GM18873 (cell line): ENCODE measurements at regions not wholly inside any gene's neighbourhood (a gene's known extent, or its start where the extent isn't known, plus 50 kb on each side); places are given as distances from the start of the nearest gene placed in this dataset.

ENCODE experiments used
- ATAC-seq: cut with Tn5 transposase; IDR thresholded peaks from one replicate; pipeline ENCODE4 v1.9.1; 2021; ENCODE audit warnings: mild to moderate bottlenecking, moderate library complexity, moderate number of reproducible peaks; ENCODE audit not compliant: unreplicated experiment, low FRiP score

DNA sequence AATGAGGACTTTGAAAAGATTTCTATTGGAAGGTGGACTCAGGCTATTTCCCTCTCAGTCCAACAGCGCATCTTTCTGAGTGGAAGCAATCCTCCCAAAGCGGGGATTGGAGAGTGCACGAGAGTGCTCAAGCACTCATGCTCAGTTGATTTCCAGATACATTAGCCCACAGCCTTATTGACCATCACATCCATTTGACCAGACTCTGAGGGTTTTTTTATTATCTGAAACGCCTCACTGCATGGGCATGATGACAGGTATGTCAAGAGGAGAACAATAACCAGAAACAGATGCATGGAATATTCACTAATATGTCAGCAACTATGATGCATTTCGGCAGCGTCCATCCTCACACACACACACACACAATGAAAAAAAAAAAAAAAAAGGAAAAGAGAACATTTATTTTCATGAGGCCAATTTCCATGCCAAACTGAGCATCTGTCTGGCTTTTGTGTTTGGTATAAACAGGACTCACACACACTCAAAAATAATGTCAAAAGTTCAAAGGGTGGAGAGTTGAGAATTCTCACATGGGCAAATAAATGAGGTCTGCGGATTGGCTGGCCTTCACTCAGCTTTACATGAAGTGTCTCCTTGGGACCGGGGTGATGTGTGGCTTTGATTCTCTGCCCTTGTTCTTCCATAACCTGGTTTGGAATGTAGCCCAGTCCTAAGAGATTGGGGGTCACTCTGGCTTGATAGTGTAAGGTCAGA lies 371.6 kb downstream of the MCTP2 start:
- no peak for ATAC-seq

DNA sequence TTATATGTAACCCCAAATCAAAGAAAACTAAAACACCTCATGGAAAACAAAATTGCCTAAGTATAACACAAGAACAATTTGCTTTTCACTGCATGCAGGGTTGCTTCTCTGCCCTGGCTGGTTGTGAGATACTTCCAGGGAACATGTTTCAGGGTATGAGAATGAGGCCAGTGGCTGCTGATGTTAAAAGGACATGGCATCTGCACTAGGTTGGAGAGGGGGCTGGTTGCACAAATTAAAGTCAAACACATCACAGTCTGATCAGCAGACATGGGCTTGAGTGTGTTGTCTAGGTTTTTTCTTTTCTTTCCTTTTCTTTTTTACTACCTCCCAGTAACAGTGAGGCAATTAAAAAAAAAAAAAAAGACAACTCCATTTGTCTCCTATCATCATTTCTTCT lies 374.9 kb downstream of the MCTP2 start:
- no peak for ATAC-seq

DNA sequence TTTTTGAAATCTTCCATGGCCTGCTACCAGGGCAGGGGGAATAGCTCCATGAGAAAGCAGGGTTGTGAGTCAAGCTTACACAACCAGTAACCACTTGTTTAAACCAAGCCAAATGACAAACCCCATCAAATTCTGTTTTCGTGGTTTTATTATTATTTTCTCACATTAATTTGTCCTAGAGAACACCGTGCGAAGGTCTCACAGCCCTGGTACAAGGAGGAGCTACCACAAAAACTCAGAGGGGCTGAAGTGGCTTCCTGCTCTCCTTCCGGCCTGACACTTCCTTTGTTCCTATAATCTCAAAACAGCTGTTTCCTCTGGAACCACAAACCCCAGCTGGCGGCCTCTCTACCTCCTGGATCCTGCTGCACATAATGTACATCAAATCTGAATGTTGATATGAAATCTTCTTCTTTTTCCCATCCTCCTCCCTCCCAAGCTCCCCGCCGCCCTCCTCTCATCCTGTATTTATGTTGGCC lies 375.9 kb downstream of the MCTP2 start:
- ATAC-seq = no peak

DNA sequence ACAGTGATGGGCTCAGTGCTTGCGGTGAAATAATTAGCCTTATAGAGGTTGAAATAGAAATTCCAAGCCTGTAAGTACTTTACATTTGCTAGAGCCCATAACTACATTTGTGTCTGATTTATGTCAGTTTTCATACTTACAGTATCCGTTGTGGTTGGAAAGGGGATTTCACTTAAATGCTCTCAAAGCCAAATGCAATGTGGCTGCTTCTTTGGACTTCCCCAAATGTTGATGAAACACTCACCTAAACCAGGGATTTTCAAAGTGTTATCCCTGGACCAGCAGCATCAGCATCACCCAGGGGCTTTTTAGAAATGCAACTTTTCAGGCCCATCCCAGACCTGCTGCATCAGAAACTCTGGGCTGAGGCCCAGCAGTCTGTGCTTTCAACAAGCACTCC lies 378.7 kb downstream of the MCTP2 start:
- peak; percentile 79 for ATAC-seq

DNA sequence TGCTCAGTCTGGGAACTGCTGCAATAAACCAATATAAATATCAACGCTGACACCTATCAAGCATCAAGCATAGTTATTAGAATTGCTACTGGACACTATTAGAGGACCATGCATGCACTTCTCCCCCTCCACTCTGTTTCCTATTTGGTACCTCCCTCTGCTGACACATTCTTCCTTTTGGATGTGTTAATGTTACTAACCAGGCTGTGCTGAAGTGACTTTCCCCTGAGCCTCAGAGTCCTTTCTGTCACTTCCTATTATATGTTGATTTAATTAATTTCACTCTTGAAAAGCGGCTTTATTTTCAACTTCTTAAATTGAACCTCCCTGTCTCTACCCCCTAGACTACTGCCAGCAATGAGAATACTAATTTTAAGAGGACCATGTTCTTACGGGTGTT lies 379.1 kb downstream of the MCTP2 start:
- ATAC-seq = no peak

DNA sequence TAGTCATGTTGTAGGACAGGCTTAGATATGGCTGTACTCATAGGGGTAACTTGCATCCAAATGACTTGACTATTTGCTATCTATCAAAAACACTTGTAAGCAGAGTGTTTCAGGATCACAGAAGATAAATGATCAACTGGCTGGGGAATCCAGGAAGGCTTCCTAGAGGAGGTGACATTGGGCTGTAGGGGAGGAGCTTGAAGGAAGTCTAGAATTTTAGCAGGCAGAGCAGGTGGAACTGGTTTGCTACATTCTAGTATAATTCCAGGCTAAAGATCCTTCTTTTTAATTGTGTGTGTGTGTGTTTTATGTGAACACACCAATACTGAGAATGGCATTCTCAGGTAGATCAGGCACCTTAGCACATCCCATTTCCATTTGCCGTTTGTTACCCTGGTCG lies 380.3 kb downstream of the MCTP2 start:
- no peak for ATAC-seq

DNA sequence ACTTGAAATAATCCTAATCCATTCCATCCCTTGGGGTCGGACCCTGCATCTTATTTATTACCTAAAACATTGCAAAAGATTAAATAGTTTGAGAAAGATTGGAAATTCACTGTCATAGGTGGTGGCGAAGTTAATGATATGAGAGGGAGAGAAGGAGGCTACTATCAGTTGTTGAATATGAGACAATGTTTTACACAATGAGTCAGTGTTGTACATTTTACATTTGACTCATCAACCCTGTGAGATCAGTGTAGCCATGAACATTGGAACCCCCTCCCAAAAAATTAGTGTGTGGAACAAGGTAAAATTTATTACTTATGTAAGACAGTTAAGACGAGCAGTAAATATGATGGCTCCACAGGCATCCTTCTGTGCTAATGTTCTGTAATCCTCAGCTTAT lies 384.3 kb downstream of the MCTP2 start:
- no peak for ATAC-seq

DNA sequence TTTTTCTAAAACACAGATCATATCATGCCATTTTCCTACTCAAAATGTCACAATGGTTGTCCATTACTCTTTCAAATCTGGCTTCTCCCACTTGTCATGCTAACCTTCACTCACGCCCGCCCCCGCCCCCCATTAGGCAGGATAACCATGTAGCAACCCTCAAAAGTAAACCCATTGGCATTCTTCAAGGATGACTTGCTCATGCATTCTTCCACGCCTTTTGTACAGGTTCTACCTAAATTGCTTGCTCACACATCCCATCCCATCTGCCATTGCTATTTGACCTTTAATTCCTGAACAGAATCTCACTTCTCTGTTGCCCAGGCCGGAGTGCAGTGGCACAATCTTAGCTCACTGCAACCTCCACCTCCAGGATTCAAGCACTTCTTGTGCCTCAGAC lies 389.3 kb downstream of the MCTP2 start:
- ATAC-seq = no peak

DNA sequence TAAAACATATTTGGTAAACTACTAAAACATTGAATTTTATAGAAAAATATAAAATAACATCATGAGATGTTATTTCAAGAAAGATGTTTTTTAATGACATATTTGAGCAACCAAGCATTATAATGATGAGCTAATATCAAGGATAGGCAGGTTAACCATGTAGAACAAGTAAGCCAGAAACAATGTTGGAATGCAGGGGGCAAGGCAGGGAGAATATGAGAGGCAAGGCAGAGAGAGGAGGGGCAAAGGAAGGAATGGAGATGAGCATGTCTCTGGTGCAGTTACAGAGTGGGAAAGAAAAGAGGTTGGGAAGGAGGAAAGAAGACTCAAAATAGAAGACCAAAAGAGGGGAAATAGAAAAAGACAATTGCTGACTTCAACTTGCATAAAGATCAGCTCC lies 390.4 kb downstream of the MCTP2 start:
- ATAC-seq = no peak

DNA sequence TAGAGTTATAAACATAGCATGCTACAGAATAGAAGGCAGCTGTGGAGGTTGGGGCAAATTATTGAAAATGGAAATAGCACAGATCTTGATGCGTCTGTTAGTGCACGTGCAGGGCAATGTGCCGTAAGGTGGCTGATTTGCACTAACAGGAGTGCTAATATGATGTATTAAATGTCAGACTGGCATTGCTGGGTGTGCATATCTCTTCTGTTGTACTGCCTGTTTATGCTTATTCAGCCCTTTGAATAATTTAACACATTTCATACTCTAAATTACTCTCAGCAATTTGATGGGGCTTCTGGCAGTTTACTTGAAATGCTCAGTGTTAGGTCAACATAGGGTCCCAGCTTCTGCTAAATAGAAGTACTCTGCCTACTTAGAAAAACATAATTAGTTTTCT lies 395.6 kb downstream of the MCTP2 start:
- no peak for ATAC-seq

DNA sequence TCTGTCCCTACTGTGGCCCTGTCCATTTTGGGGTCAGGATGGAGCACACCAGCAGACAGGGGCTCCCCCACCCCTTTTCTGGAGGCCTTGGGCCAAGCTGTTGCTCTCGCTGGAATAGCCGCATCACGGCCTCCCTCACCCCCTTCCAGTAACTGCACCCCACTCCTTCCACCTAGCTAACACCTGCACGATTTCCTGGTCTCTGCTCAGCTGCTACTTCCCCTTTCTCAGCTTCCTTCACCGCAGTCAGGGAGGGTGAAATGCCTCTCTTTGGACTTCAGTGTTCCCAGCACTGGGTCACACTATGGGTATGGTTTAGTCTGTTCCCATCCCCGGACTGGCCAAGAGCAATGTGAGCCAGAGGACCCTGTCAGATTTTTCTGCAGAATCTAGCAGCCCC lies 400.2 kb downstream of the MCTP2 start:
- peak; percentile 75 for ATAC-seq

DNA sequence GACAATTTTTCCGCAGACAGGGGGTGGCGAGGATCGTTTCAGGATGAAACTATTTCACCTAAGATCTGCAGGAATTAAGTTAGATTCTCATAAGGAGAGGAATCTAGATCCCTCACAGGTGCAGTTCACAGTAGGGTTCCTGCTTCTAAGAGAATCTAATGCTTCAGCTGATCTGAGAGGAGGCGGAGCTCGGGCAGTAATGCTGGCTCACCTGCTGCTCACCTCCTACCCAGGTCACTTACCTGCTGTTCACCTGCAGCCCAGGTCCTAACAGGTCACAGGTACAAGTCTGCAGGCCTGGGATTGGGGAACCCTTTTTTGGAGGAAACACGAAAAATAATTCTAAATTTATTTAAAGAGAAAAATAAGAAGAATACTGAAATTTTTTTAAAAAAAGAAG lies 406.8 kb downstream of the MCTP2 start:
- ATAC-seq = no peak

DNA sequence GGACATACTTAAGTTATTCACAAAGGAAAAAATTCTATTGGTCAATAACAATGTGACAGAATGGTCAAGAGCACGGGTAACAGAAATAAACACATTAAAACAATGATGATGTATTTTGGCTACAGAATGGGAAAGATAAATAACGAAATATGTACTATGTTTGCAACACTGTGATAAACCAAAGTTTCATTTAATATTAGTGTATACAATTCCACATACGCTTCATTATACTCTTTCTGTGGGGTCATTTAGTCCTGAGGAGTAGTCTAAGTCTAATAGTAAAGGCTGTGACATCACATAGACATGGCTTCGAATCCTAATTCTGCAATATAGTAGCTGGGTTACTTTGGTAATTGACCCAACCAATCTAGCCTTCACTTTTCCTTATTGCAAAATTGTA lies 408.3 kb downstream of the MCTP2 start:
- ATAC-seq = no peak

DNA sequence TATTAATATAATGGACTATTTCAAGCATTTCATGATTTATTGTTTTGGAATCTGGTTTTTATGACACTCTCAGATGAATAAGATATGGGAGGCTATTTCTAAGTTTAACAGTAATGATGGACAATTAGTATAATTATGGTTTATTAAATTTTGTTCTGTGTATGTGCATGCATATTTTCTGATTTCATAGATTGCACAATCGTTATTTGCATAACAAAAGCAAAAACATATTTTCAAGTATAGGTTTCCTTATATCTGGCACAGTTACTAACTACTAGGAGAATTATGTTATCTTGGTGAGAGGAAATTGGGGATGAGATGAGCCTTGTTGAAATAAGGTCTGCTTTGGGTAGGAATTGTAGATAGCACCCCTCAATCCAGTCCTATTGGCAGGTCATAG lies 413.1 kb downstream of the MCTP2 start:
- no peak for ATAC-seq

DNA sequence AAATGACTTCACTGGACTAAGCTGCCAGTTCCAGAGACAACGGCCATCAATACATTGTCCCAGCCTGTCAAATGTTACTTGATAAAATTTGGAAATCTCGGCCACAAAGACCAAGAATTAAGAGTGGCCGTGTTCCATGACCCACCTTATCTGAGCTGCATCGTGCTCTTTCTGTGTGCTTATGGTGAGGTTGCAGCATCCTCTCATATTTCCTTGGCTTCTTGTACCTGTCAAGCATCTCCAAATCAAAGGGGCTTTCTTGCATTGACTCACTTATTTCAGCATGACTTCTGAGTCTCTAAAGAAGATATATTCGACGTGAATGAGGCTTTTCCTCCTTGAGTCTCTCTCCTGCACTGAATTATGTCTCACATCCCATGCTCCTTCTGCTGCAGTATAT lies 421.7 kb downstream of the MCTP2 start:
- ATAC-seq = no peak

DNA sequence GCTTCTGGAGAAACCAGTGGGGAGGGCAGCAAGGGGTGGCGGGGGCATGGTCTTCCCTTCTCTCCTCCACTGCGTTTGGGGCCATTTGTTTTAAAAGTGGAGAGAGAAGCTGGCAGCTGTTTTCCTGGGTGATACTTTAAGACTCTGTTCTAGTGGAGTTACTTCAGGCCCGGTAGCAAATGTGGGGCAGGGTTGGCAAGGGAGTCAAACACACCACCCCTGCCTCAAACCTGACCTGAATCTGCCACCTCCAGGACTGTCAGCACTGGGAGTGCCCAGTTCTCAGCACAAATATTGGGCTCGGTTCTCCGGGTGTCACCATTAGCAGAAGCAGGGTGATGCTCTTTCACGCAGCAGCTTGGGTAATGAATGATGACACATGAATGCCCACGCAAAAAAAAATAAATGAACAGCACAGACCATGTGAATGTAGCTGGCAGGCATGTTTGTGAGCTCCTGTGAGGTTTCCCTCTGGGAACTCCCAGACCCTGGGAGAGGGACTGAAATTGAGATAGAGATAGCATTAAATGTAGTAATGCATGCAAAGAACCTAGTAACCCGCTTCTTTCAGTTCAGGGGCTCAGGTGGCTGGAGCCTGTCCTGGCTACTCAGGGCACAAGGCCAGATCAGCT lies 424.0 kb downstream of the MCTP2 start:
- no peak for ATAC-seq

DNA sequence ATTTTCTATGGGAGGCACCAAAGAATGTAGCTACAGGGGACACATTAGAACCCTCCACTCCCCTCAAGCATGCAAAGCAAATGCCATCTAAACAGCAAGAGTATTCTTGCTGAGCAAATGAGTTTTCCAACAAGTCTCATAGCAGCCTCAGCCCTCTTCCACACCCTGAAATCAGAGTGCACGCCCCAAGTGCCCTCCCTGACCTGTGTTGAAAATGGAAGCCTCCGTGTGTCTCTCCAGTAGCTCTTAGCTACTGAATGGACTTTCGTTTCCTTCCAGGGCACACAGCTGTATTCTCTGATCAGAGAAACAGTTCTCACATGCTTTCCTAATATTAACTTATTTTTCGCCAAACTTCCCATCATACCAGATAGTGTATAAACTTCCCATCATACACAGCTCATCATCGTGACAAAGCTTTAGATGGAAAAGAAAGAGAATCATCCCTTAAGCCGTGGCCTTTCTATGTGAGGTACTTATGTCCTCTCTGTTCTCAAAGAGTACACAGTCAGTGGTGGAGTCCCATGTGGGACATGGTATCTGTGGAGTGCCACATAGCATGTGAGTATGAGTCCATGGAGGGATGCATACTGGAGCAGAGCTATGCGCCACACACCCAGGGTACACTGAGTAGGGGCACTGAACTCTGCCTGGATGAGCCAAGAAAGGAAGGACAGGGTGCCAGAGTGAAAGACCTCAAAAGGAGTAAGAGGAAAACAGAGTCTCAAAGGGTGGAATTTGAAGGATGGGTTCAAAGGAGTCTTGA lies 434.5 kb downstream of the MCTP2 start:
- ATAC-seq = no peak

DNA sequence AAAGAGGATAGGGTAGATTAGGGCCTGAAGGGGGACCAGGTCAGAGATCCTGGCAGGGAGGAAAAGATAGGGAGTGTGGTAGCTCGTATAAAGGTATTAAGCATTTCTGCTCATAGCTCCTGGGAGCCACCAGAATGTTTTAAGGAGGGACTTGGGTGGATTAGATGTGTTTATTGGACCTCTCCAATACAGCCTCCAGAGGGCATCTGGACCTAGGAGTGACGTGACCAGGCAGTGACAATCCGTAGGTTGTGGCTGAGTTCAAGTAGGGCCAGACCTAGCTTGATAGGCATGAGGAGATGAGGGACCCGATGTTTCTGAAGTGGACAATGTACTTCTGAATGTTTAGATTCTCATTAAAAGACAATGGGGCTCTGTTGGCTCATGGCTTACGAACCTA lies 435.2 kb downstream of the MCTP2 start:
- no peak for ATAC-seq

DNA sequence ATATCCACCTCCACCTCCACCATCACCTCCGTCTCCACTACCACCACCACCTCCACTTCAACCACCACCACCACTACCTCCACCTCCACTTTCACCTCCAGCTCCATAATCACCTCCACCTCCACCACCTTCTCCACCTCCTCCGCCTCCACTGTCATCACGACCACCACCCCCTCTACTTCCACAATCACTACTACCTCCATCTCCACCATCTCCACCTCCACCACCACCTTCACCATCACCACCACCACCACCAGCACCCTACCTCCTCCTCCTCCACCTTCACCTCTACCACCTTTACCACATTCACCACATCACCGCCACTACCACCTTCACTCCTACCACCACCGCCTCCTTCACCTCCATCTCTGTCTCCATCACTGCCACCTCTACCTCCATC lies 435.7 kb downstream of the MCTP2 start:
- ATAC-seq = no peak

DNA sequence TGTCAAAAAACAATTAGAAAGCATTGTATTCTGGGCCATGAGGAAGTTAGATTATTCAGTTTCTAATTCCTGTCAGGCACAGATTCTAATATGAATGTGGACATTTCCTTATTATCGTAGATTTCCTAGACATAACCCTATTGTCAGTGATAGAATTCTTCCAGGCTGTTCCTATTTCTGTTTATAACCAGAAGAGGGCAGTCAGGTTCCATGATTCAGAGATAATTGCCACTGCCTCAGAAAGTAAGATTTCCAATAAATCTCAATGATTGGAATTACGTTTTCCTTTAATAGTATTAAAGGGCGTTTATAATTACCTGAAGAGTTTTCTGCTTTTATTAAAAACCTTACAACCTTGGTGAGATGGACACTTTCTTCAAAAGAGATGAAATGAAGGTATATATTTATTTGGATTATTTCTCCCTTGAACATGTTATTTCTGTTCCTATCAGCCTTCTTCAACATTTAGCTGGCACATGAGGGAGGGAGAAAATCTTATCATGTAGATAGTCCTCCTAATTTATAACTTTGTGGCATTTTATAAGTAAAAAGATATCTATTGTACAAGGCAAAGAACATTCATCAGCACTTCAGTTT lies 439.2 kb downstream of the MCTP2 start:
- no peak for ATAC-seq

DNA sequence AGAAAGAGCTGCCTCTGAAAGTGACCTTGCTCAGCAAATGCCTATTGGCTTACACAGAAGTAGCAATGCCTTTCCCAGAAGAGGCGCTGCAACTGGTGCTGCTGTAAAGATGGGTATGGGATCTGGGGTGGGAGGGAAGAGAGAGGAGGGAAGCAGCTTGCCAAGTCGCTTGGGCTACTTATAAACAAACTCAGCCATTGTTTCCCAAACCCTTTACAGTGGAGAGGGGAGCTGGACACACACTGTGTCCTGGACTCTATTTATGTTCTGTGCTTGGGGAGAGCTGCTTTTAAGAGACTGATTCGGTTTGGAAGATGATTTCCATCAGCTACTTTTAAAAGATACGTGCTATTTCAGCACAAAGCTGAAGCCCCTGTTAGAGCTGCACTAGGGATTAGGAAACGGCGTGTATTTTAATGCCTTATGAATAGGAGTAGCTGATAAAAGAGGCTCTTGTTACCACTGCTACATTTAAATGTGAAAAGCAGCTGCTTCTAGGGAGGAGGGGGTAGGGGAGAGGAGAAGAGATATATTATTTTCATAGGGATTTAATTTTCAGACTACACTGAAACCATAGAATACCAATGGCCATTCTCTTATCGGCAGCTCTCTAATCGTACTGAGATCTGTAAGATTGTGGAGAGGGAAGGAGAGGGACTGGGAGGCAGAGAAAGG lies 440.6 kb downstream of the MCTP2 start:
- ATAC-seq = no peak
